ENCODE measurements at regions not wholly inside any gene's neighbourhood (a gene's known extent, or its start where the extent isn't known, plus 50 kb on each side); places are given as distances from the start of the nearest gene placed in this dataset.

DNA sequence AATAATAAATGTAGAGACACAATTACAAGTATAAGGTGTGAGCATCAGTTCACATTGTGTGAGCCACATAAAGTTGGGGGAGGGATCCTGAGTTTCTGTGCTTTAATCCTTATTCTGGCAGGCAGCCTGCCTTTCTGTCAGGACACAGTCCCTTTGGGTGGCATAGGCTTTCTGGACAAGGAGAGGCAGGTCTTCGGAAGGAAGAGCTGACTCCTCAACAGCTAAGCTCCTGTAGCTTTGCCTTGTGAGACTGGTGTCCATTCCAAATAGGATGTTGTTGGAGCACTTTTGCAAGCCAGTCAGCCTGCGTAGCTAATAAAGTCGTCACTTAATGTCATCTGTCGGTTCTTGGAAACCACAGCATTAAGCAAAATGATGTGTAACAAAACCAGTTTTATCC, 151.9 kb upstream of the MCTP2 start:
- no peak for DNase-seq
- Histone ChIP-seq H3K4me1 (no peaks in the 10 kb centered on the region), H3K4me3 (no peak overlapping the region), H3K27me3 (no peaks in the 10 kb centered on the region), H3K36me3 (no peaks in the 10 kb centered on the region), H3K27ac (no peak overlapping the region), H3K9me3 (no peaks in the 10 kb centered on the region)
- intact Hi-C loops (cut with DNase I; ENCODE audit: low total_unique reads) = no loop called here
- TF ChIP-seq CTCF (IDR thresholded peaks at IDR 0.05 in 4 of 5, conservative IDR thresholded peaks at IDR 0.05 in 1 of 5) = no peak
- TF ChIP-seq POLR2A (IDR thresholded peaks at IDR 0.05) = no peak
- ATAC-seq = no peak
- in situ Hi-C loops (cut with MboI; ENCODE audit: low sequenced_read_pairs in 4 of 4) = no loop called here

- Histone ChIP-seq H3K4me1 (no peaks in the 10 kb centered on the region), H3K9me3 (no peaks in the 10 kb centered on the region), H3K27me3 (no peaks in the 10 kb centered on the region), H3K27ac (no peak overlapping the region), H3K36me3 (no peaks in the 10 kb centered on the region), H3K4me3 (no peak overlapping the region)
- no peak for TF ChIP-seq CTCF (IDR thresholded peaks at IDR 0.05 in 4 of 5, conservative IDR thresholded peaks at IDR 0.05 in 1 of 5)
- no peak for TF ChIP-seq POLR2A (IDR thresholded peaks at IDR 0.05)
- in situ Hi-C loops (cut with MboI; ENCODE audit: low sequenced_read_pairs in 4 of 4) = no loop called here
- intact Hi-C loops (cut with DNase I; ENCODE audit: low total_unique reads) = no loop called here
- no peak for DNase-seq
- ATAC-seq = no peak
Measured at GRCh38 chr15:94077938-94078337, 153.4 kb upstream of the MCTP2 start.

DNA sequence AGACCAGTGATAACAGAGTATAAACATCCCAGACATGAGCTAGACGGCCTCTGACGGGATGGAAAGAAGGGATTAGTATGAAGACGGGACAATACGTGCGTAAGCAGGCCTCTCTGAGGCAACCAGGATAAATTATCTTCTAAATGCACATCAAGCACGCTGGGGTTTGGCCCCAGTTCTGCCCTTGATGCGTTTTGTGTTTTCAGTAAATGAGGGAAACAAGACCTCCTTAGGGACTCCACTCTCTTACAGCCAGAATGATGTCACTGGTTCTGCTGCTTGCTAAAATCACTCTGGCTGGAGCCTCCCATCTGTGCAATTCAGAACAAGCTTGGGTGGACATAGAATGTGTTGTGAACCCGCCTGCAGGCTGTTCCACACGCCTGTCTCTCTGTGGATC, 156.0 kb upstream of the MCTP2 start:
- in situ Hi-C loops (cut with MboI; ENCODE audit: low sequenced_read_pairs in 4 of 4) (no loop called here), intact Hi-C loops (cut with DNase I; ENCODE audit: low total_unique reads) (no loop called here)
- H3K27ac ChIP-seq = peak overlapping the region in 2 of 4 donors; percentile 10 to 18
- DNase-seq = peak; percentile 40 to 80
- ATAC-seq = peak; percentile 80 to 82
- H3K4me1 ChIP-seq = no peaks in the 10 kb centered on the region
- peaks cover 3 to 7% (median 6%) of the 10 kb centered on the region in 3 donors for H3K27me3 ChIP-seq
- TF ChIP-seq POLR2A (IDR thresholded peaks at IDR 0.05) = peak in 1 of 2 donors; percentile 8
- TF ChIP-seq CTCF (IDR thresholded peaks at IDR 0.05 in 4 of 5, conservative IDR thresholded peaks at IDR 0.05 in 1 of 5) = no peak
- no peaks in the 10 kb centered on the region for H3K9me3 ChIP-seq
- H3K4me3 ChIP-seq = no peak overlapping the region
- no peaks in the 10 kb centered on the region for H3K36me3 ChIP-seq

DNA sequence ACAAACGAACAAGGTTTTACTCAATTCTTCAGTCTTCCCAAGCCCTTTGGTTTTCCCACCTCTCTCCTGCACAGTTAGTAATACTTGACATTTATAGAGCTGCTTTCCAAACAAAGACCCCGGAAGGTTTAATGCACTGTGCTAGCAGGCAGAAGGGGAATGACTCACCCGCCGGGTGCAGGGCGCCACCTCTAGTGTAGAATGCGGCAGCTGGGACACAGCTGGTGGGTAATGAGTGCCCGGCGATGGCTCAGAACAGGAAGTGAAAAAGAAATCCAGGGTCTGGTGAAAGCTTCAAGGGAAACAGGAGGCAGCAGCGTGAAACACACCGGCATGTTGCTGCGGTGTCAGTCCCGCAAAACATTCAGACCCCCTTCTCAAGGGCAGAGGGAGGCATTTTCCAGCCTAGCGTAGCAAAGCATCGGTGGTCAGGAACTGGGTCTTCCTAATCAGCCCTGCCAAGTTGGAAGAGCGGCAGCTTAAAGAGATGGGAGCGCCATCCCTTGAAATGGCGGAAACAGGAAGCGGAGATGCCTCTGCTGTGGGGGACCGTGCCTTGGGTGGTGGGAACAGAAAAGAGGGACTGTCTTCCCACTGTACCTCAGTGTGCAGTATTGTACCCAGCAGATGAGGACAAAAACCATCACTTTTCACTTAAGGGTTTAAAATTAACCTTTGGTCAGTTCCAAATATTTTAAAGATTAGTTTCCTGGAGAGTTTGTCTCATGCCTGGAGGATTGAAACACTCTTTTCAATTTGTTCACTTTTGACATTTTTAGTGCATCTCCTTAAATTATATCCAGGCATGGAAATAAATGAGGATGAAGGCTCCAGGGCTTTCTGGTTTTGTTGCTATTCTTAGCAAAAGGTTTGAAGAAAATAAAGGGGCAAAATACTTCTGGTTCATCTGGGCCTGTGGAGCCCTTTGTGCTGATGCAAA, 160.7 kb upstream of the MCTP2 start:
- in situ Hi-C loops (cut with MboI; ENCODE audit: low sequenced_read_pairs in 4 of 4) = no loop called here
- TF ChIP-seq POLR2A (IDR thresholded peaks at IDR 0.05) = no peak
- no peak for TF ChIP-seq CTCF (IDR thresholded peaks at IDR 0.05 in 4 of 5, conservative IDR thresholded peaks at IDR 0.05 in 1 of 5)
- Histone ChIP-seq H3K4me3 (peak overlapping the region in 2 of 4 donors; percentile 23 to 25), H3K36me3 (no peaks in the 10 kb centered on the region), H3K27ac (no peak overlapping the region), H3K27me3 (peaks cover 3 to 7% (median 7%) of the 10 kb centered on the region in 3 donors), H3K9me3 (no peaks in the 10 kb centered on the region), H3K4me1 (no peaks in the 10 kb centered on the region)
- DNase-seq (peak in 1 of 2 donors; percentile 12), ATAC-seq (no peak)
- intact Hi-C loops (cut with DNase I; ENCODE audit: low total_unique reads) = no loop called here

All from gastrocnemius medialis (tissue), 4 donors.